ENCODE measurements at regions not wholly inside any gene's neighbourhood (a gene's known extent, or its start where the extent isn't known, plus 50 kb on each side); places are given as distances from the start of the nearest gene placed in this dataset.

DNA sequence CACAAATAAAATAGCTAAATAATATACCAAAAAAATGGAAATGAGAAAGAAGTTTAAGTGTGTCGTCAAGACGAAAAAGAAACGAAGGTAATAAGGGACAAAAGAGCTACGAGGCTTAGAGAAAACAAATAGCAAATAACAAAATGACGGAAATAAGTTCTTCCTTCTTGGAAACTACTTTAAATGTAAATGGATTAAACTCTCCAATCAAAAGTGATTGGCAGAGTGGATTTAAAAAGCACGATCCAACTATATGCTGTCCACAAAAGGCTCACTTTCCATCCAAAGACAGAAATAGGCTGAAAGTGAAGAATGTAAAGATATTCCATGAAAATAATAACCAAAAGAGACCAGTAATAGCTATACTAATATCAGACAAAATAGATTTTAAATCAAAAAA, 82.4 kb downstream of the DIO3 start:
- 51% methylated on average over 6 of the region's 6 CpGs for WGBS (ENCODE audit: low lambda C conversion rate)

More for the DNA sequence above, 82.4 kb downstream of the DIO3 start:
- ChIA-PET CTCF (no interaction called here), POLR2A (no interaction called here)
- no peak for TF ChIP-seq YY1 (IDR thresholded peaks at IDR 0.05; ENCODE audit: low read depth)
- no peak for TF ChIP-seq FOXM1 (IDR thresholded peaks at IDR 0.05; ENCODE audit: low read depth)
- no peak for TF ChIP-seq EP300 (IDR thresholded peaks at IDR 0.05; ENCODE audit: borderline replicate concordance in 1 of 2, low read depth in 1 of 2, low read length in 1 of 2)
- TF ChIP-seq, protein P1, sequence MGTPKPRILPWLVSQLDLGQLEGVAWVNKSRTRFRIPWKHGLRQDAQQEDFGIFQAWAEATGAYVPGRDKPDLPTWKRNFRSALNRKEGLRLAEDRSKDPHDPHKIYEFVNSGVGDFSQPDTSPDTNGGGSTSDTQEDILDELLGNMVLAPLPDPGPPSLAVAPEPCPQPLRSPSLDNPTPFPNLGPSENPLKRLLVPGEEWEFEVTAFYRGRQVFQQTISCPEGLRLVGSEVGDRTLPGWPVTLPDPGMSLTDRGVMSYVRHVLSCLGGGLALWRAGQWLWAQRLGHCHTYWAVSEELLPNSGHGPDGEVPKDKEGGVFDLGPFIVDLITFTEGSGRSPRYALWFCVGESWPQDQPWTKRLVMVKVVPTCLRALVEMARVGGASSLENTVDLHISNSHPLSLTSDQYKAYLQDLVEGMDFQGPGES (IDR thresholded peaks at IDR 0.05; ENCODE audit: low read depth, low read length) = no peak
- TF ChIP-seq, protein P2, sequence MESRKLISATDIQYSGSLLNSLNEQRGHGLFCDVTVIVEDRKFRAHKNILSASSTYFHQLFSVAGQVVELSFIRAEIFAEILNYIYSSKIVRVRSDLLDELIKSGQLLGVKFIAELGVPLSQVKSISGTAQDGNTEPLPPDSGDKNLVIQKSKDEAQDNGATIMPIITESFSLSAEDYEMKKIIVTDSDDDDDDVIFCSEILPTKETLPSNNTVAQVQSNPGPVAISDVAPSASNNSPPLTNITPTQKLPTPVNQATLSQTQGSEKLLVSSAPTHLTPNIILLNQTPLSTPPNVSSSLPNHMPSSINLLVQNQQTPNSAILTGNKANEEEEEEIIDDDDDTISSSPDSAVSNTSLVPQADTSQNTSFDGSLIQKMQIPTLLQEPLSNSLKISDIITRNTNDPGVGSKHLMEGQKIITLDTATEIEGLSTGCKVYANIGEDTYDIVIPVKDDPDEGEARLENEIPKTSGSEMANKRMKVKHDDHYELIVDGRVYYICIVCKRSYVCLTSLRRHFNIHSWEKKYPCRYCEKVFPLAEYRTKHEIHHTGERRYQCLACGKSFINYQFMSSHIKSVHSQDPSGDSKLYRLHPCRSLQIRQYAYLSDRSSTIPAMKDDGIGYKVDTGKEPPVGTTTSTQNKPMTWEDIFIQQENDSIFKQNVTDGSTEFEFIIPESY (IDR thresholded peaks at IDR 0.05; ENCODE audit: borderline replicate concordance, low read depth) = no peak
- no peak for TF ChIP-seq TCF12 (IDR thresholded peaks at IDR 0.05)
- TF ChIP-seq, protein P3, sequence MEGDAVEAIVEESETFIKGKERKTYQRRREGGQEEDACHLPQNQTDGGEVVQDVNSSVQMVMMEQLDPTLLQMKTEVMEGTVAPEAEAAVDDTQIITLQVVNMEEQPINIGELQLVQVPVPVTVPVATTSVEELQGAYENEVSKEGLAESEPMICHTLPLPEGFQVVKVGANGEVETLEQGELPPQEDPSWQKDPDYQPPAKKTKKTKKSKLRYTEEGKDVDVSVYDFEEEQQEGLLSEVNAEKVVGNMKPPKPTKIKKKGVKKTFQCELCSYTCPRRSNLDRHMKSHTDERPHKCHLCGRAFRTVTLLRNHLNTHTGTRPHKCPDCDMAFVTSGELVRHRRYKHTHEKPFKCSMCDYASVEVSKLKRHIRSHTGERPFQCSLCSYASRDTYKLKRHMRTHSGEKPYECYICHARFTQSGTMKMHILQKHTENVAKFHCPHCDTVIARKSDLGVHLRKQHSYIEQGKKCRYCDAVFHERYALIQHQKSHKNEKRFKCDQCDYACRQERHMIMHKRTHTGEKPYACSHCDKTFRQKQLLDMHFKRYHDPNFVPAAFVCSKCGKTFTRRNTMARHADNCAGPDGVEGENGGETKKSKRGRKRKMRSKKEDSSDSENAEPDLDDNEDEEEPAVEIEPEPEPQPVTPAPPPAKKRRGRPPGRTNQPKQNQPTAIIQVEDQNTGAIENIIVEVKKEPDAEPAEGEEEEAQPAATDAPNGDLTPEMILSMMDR (IDR thresholded peaks at IDR 0.05) = no peak
- TF ChIP-seq TEAD4 (IDR thresholded peaks at IDR 0.05; ENCODE audit: borderline replicate concordance, insufficient read depth) = no peak
- TF ChIP-seq, protein P4, sequence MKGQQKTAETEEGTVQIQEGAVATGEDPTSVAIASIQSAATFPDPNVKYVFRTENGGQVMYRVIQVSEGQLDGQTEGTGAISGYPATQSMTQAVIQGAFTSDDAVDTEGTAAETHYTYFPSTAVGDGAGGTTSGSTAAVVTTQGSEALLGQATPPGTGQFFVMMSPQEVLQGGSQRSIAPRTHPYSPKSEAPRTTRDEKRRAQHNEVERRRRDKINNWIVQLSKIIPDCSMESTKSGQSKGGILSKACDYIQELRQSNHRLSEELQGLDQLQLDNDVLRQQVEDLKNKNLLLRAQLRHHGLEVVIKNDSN (IDR thresholded peaks at IDR 0.05; ENCODE audit: borderline replicate concordance, low read depth) = no peak
- TF ChIP-seq MEF2A (IDR thresholded peaks at IDR 0.05; ENCODE audit: borderline replicate concordance, low read depth) = no peak
- no peak for TF ChIP-seq GATA2 (CRISPR knock-in tag; IDR thresholded peaks at IDR 0.05)
- no peak for TF ChIP-seq TAF1 (IDR thresholded peaks at IDR 0.05; ENCODE audit: borderline replicate concordance, low read depth, low read length)
- no peak for TF ChIP-seq EZH2phosphoT487 (IDR thresholded peaks at IDR 0.05; ENCODE audit: borderline replicate concordance, low read depth)
- no peak for TF ChIP-seq RAD21 (IDR thresholded peaks at IDR 0.05; ENCODE audit: low read length)
- Histone ChIP-seq H3K9me2 (no peaks in the 10 kb centered on the region), H3K27ac (ENCODE audit: low read depth in 2 of 2, low read length in 1 of 2) (no peak overlapping the region), H2AFZ (ENCODE audit: low read depth) (no peak overlapping the region), H3K4me3 (ENCODE audit: low read depth in 2 of 2, low read length in 1 of 2) (no peak overlapping the region), H4K20me1 (ENCODE audit: insufficient read depth) (no peaks in the 10 kb centered on the region), H3K36me3 (replicated peaks in 1 of 2; ENCODE audit: control insufficient read depth in 1 of 2, insufficient read depth in 2 of 2, low read length in 1 of 2) (no peaks in the 10 kb centered on the region), H3K4me1 (ENCODE audit: control insufficient read depth in 1 of 2, insufficient read depth in 2 of 2, low read depth in 1 of 2, low read length in 1 of 2) (no peaks in the 10 kb centered on the region), H3K4me2 (no peak overlapping the region), H3K9ac (no peak overlapping the region), H3F3A (replicated peaks; ENCODE audit: insufficient read depth) (no peaks in the 10 kb centered on the region), H3K79me2 (ENCODE audit: insufficient read depth) (no peaks in the 10 kb centered on the region), H3K9me3 (0 out of 2 replicates have a peak, but pooled peaks cover 3% of the 10 kb centered on the region), H3K27me3 (ENCODE audit: insufficient read depth) (no peaks in the 10 kb centered on the region)
- no peak for DNase-seq

Data from SK-N-SH (cell line).